ENCODE measurements at regions not wholly inside any gene's neighbourhood (a gene's known extent, or its start where the extent isn't known, plus 50 kb on each side); places are given as distances from the start of the nearest gene placed in this dataset.

- H3K36me3 ChIP-seq, result no peaks in the 10 kb centered on the region
- peaks cover 0 to 3% of the 10 kb centered on the region in 2 donors for H3K27me3 ChIP-seq
- no peak for DNase-seq
- TF ChIP-seq CTCF (IDR thresholded peaks at IDR 0.05), result no peak
- H3K4me1 ChIP-seq, result no peaks in the 10 kb centered on the region
- no peak overlapping the region for H3K27ac ChIP-seq
- no peaks in the 10 kb centered on the region for H3K9me3 ChIP-seq
- intact Hi-C loops (cut with DNase I; ENCODE audit: low total_unique reads), result no loop called here
- no peak overlapping the region for H3K4me3 ChIP-seq
Observed at GRCh38 chr18:26794230-26795101, 71.0 kb downstream of the AQP4 start.

- Histone ChIP-seq H3K4me1 (no peaks in the 10 kb centered on the region), H3K9me3 (no peaks in the 10 kb centered on the region), H3K36me3 (no peaks in the 10 kb centered on the region), H3K27ac (no peak overlapping the region), H3K4me3 (no peak overlapping the region), H3K27me3 (peaks cover 0 to 3% of the 10 kb centered on the region in 2 donors)
- no peak for TF ChIP-seq CTCF (IDR thresholded peaks at IDR 0.05)
- DNase-seq, result no peak
- intact Hi-C loops (cut with DNase I; ENCODE audit: low total_unique reads), result no loop called here
Observed at GRCh38 chr18:26792661-26793060, 72.8 kb downstream of the AQP4 start.

GRCh38 chr18:26791676-26792075, 73.8 kb downstream of the AQP4 start:
- no peak overlapping the region for H3K27ac ChIP-seq
- H3K9me3 ChIP-seq, result no peaks in the 10 kb centered on the region
- no peaks in the 10 kb centered on the region for H3K4me1 ChIP-seq
- no peak overlapping the region for H3K4me3 ChIP-seq
- H3K27me3 ChIP-seq, result peaks cover 0 to 3% of the 10 kb centered on the region in 2 donors
- H3K36me3 ChIP-seq, result no peaks in the 10 kb centered on the region
- no peak for TF ChIP-seq CTCF (IDR thresholded peaks at IDR 0.05)
- intact Hi-C loops (cut with DNase I; ENCODE audit: low total_unique reads), result no loop called here
- DNase-seq, result no peak

- Histone ChIP-seq H3K9me3 (no peaks in the 10 kb centered on the region), H3K4me1 (no peaks in the 10 kb centered on the region), H3K27ac (no peak overlapping the region), H3K4me3 (no peak overlapping the region), H3K27me3 (no peaks in the 10 kb centered on the region), H3K36me3 (no peaks in the 10 kb centered on the region)
- DNase-seq, result no peak
- intact Hi-C loops (cut with DNase I; ENCODE audit: low total_unique reads), result no loop called here
- no peak for TF ChIP-seq CTCF (IDR thresholded peaks at IDR 0.05)
Observed at GRCh38 chr18:26784599-26784998, 80.9 kb downstream of the AQP4 start.

GRCh38 chr18:26783170-26783569, 82.3 kb downstream of the AQP4 start:
- H3K4me1 ChIP-seq, result no peaks in the 10 kb centered on the region
- no peaks in the 10 kb centered on the region for H3K9me3 ChIP-seq
- no peak for DNase-seq
- no peak for TF ChIP-seq CTCF (IDR thresholded peaks at IDR 0.05)
- H3K4me3 ChIP-seq, result no peak overlapping the region
- intact Hi-C loops (cut with DNase I; ENCODE audit: low total_unique reads), result no loop called here
- no peak overlapping the region for H3K27ac ChIP-seq
- H3K27me3 ChIP-seq, result no peaks in the 10 kb centered on the region
- H3K36me3 ChIP-seq, result no peaks in the 10 kb centered on the region
